GM12873 (cell line): ENCODE measurements at regions not wholly inside any gene's neighbourhood (a gene's known extent, or its start where the extent isn't known, plus 50 kb on each side); places are given as distances from the start of the nearest gene placed in this dataset.

Experiments used
- TF ChIP-seq, protein P1 (sequence below): IDR thresholded peaks from 2 replicates; pipeline ENCODE4 v1.5.1; 2012; ENCODE audit warnings: low read depth, mild to moderate bottlenecking, moderate library complexity, low read length, control low read depth; ENCODE audit not compliant: insufficient read depth; ENCODE audit errors: missing control alignments

DNA sequence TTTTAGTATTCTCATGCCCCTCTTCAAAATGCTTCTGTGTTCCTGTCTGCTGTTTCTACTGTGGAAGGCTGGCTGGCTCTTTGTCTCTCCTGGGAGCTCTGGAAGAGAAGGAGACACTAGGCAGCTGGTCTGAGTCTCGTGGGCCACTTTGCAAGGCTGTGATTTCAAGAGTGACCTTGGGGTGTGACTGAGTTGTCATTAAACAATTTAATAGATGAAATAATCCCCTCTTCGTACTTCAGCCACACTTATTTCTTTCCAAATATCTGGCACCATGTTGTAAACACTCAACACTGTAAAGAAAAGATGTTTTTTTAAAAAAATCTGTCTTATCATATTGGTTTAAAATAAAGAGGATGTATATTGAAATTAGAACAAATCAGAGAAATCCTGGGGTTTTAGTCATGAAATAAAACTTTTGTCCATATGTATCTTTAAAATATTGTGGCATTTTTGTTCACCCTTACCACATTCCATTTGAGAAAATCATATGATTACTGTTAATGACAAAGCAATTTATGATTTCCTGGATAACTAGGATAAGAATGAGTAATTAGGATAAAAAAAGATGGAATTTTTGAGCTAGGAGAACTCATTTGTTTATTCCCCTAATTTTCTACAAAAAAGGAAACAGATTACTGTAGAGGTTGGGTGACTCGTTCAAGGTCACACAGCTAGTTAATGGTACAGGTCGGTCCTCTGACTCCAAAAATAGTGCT, 200.8 kb downstream of the MAT2B start:
- TF ChIP-seq, protein P1, sequence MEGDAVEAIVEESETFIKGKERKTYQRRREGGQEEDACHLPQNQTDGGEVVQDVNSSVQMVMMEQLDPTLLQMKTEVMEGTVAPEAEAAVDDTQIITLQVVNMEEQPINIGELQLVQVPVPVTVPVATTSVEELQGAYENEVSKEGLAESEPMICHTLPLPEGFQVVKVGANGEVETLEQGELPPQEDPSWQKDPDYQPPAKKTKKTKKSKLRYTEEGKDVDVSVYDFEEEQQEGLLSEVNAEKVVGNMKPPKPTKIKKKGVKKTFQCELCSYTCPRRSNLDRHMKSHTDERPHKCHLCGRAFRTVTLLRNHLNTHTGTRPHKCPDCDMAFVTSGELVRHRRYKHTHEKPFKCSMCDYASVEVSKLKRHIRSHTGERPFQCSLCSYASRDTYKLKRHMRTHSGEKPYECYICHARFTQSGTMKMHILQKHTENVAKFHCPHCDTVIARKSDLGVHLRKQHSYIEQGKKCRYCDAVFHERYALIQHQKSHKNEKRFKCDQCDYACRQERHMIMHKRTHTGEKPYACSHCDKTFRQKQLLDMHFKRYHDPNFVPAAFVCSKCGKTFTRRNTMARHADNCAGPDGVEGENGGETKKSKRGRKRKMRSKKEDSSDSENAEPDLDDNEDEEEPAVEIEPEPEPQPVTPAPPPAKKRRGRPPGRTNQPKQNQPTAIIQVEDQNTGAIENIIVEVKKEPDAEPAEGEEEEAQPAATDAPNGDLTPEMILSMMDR = no peak

DNA sequence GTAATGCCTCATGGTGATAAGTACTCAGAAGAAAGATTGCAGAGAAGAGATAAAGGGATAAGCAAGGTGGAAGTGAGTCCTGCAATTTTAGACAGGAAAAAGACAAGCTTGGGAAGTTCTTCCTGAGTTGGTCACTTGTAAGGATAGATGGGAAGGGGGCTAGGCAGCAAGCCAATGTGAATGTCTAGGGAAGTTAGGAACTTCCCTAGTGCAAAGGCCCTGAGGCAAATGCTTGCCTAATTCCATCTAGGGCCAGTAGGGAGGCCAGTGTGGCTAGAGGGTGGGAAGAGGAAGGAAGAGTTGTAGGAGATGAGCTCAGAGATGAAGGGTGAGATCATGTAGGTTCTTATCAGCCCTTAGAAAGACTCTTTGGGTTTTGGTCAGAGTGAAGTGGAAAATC, 206.6 kb downstream of the MAT2B start:
- TF ChIP-seq, protein P1 = no peak

DNA sequence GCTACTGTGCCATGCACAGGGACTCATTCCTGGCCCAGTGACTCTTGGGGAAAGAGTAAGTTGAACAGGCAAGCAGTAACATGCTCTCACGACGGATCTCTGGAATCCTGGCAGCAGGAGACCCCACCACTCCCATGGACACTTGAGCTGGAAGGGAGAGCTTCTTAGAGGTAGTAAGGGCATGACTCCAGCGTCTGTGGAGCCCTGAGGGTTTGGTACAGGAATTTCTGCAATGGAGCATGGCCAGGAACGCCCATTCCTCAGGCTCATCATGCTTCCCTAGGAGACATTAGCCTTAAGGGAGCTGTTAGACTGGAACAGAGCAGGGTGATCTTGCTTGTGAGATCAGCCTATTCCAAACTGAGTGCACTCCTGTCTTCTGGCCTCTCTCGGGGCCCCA, 212.9 kb downstream of the MAT2B start:
- TF ChIP-seq, protein P1 = no peak

DNA sequence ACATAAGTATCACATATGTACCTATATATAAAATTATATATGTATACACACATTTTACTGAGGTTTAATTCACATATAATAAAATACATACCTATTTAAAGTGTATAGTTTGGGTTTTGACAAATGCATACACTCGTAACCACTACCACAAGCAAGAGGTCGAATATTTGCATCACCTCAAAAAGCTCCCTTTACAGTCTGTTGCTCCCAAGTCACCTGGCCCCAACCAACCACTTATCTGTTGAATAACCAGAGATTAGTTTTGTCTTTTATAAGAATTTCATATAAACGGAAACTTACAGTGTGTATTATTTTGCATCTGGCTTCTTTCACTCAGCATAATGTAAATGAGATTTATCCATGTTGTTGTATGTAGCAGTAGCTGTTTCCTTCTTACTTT, 218.9 kb downstream of the MAT2B start:
- TF ChIP-seq, protein P1 = no peak

DNA sequence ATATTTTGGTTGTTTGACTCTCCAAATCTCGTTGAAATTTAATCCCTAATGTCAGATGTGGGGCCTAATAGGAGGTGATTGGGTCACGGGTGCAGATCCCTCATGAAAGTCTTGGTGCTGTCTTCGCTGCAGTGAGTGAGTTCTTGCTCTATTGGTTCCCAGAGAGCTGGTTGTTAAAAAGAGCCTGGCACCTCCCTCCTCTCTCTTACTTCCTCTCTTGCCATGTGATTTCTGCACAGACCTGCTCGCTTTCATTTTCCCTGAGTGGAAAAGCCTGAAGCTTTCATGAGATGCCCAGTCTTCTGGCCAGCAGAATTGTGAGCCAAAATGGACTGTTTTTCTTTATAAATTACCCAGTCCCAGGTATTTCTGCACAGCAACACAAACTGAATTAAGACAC, 221.6 kb downstream of the MAT2B start:
- TF ChIP-seq, protein P1 = no peak

DNA sequence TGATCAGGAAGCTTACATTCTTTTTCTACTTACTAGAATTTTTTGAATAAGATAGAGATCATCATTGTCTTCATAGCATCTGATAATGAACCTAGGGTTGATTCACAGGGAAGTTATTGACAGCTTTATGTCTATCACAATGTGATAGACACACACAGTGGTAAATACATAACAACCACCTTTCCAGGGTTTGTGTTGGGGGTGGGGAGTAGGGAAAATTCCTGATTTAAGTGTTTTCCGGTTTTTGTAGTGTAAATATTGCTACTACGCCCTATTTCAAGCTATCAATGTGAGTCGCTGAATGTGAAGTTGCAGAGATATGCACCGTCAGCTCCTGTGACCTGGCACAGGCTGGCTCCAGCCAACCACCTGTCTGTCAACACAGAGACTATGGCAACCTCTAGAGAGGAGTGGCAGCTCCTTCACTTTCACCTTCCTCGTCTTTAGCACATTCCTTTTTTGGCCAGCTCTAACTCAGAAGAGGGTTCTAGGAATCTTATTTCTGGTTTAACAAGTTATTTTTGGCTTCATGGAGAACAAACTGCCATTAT, 224.9 kb downstream of the MAT2B start:
- TF ChIP-seq, protein P1 = no peak

DNA sequence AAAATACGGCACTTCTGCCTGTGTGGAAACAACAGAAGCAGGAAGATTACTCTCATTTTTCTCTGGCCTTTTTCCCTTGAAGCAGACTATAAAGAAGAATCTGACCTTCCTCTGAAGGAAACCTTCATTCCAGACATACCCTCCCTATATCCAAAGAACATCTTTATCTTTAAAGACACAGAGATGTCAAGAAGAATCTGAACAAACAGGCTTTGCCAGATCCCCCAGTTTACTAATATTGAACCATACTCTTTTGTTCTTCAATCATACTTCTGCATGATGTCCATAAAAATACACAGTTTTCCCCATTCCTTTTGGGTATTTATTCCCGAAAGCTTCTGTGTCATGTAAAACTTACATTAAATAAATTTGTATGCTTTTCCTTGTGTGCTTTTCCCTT, 225.8 kb downstream of the MAT2B start:
- TF ChIP-seq, protein P1 = no peak
